Thyroid gland (tissue), 4 donors: ENCODE measurements at regions not wholly inside any gene's neighbourhood (a gene's known extent, or its start where the extent isn't known, plus 50 kb on each side); places are given as distances from the start of the nearest gene placed in this dataset.

Experiments used
- POLR2A ChIP-seq, 2 donors: fragments of 450-650 bp; IDR thresholded peaks; one replicate each; pipeline ENCODE4 v1.6.1; 2017; ENCODE audit warnings: antibody characterized with exemption in 2 of 2, mild to moderate bottlenecking in 2 of 2, moderate library complexity in 1 of 2
- TF ChIP-seq, protein P1 (sequence below), 6 experiments: fragments of 200-600 bp in 3 of 6; fragments of 450-650 bp in 3 of 6; sonication (generic) in 3 of 6; IDR thresholded peaks; one replicate each; pipeline ENCODE4 v1.5.1; 2016 to 2019; ENCODE audit warnings: antibody characterized with exemption in 6 of 6, mild to moderate bottlenecking in 2 of 6, inconsistent platforms in 1 of 6, moderate library complexity in 1 of 6

GRCh38 chr12:4201333-4202100, 72.0 kb upstream of the CCND2 start:
- TF ChIP-seq, protein P1, sequence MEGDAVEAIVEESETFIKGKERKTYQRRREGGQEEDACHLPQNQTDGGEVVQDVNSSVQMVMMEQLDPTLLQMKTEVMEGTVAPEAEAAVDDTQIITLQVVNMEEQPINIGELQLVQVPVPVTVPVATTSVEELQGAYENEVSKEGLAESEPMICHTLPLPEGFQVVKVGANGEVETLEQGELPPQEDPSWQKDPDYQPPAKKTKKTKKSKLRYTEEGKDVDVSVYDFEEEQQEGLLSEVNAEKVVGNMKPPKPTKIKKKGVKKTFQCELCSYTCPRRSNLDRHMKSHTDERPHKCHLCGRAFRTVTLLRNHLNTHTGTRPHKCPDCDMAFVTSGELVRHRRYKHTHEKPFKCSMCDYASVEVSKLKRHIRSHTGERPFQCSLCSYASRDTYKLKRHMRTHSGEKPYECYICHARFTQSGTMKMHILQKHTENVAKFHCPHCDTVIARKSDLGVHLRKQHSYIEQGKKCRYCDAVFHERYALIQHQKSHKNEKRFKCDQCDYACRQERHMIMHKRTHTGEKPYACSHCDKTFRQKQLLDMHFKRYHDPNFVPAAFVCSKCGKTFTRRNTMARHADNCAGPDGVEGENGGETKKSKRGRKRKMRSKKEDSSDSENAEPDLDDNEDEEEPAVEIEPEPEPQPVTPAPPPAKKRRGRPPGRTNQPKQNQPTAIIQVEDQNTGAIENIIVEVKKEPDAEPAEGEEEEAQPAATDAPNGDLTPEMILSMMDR (IDR thresholded peaks at IDR 0.05) = no peak
- no peak for TF ChIP-seq POLR2A (IDR thresholded peaks at IDR 0.05)
